Adrenal gland (tissue), 9 donors: ENCODE measurements at regions not wholly inside any gene's neighbourhood (a gene's known extent, or its start where the extent isn't known, plus 50 kb on each side); places are given as distances from the start of the nearest gene placed in this dataset.

Experiments
- DNase-seq, 7 donors: peaks; one replicate each; pipeline ENCODE4 v3.0.0-alpha.2; 2019 to 2020
- H3K27ac ChIP-seq, 5 donors: fragments of 200-600 bp; sonication (generic) in 4 of 5; 1 replicate in 3 of 5; 2 replicates in 2 of 5; pipeline versions ENCODE4 v1.5.1 to v1.8.0; 2016 to 2020; ENCODE audit warnings: mild to moderate bottlenecking in 1 of 5
- H3K27me3 ChIP-seq: fragments of 200-600 bp; 2 replicates; pipeline ENCODE4 v1.8.0; 2021
- H3K36me3 ChIP-seq, 2 donors: fragments of 200-600 bp; replicated peaks in 1 of 2; 1 replicate in 1 of 2; 2 replicates in 1 of 2; pipeline versions ENCODE4 v1.5.1 to v1.8.0; 2018 to 2022
- H3K4me1 ChIP-seq, 2 donors: fragments of 200-600 bp; replicated peaks in 1 of 2; 1 replicate in 1 of 2; 2 replicates in 1 of 2; pipeline versions ENCODE4 v1.5.1 to v1.8.0; 2018 to 2021
- H3K4me3 ChIP-seq, 4 donors: fragments of 200-600 bp; sonication (generic) in 3 of 4; one replicate each; pipeline ENCODE4 v1.5.1; 2016 to 2018
- H3K9me3 ChIP-seq, 3 donors: fragments of 200-600 bp; sonication (generic) in 1 of 3; replicated peaks in 1 of 3; 1 replicate in 2 of 3; 2 replicates in 1 of 3; pipeline versions ENCODE4 v1.5.1 to v1.8.0; 2016 to 2021
- CTCF ChIP-seq, 6 experiments: fragments of 450-650 bp in 4 of 6; fragments of 200-600 bp in 2 of 6; sonication (generic) in 1 of 6; IDR thresholded peaks; 1 replicate in 5 of 6; 2 replicates in 1 of 6; pipeline versions ENCODE4 v1.5.1 to v1.8.0; 2016 to 2021; ENCODE audit warnings: antibody characterized with exemption in 6 of 6, mild to moderate bottlenecking in 2 of 6, moderate library complexity in 1 of 6
- POLR2A ChIP-seq, 2 donors: fragments of 450-650 bp; IDR thresholded peaks; one replicate each; pipeline ENCODE4 v1.6.1; 2017; ENCODE audit warnings: antibody characterized with exemption in 2 of 2, mild to moderate bottlenecking in 2 of 2, moderate library complexity in 1 of 2
- WGBS, 4 donors: extraction: QIAGEN DNeasy Blood & Tissue Kit in 2 of 4; methylation state at CpG; one replicate each; pipeline versions ENCODE4 v1.1.5 to v1.1.7; 2013 to 2017; 5-methylcytosine and 5-hydroxymethylcytosine counted together
- intact Hi-C, 2 donors: fragments of 100-400 bp; cut with DNase I; formaldehyde crosslinking; loops; one replicate each; pipeline versions ENCODE4 v1.14.1 to v1.15.0; 2022 to 2023
- donor health status: healthy with polysubstance abuse.
- donor health status: Bipolar disorder and iron deficiency.
- donor health status: DM: yes; HTN: yes; CAD: no.
- donor health status: DM: no; HTN: no; CAD: no.
- donor health status: DM: no; HTN: no; CAD: no.

GRCh38 chr7:110591341-110591740 is 499.6 kb upstream of the LRRN3 start:
- no peak for DNase-seq
- no peak for TF ChIP-seq POLR2A (IDR thresholded peaks at IDR 0.05)
- TF ChIP-seq CTCF (IDR thresholded peaks at IDR 0.05) = no peak
- H3K27ac ChIP-seq = no peak overlapping the region
- intact Hi-C loops = no loop called here
- H3K4me1 ChIP-seq = no peaks in the 10 kb centered on the region
- H3K36me3 ChIP-seq = no peaks in the 10 kb centered on the region
- no peaks in the 10 kb centered on the region for H3K27me3 ChIP-seq
- 89 to 98% (median 94%) methylated on average over 4 of the region's 4 CpGs for WGBS, 4 donors
- no peak overlapping the region for H3K4me3 ChIP-seq
- no peaks in the 10 kb centered on the region for H3K9me3 ChIP-seq

GRCh38 chr7:110592557-110592956 is 498.4 kb upstream of the LRRN3 start:
- no peaks in the 10 kb centered on the region for H3K27me3 ChIP-seq
- DNase-seq = no peak
- intact Hi-C loops = no loop called here

GRCh38 chr7:110593355-110593754 is 497.6 kb upstream of the LRRN3 start:
- WGBS, 4 donors = 94 to 100% (median 97%) methylated on average over 1 of the region's 1 CpG
- H3K4me3 ChIP-seq = no peak overlapping the region
- intact Hi-C loops = no loop called here
- DNase-seq = no peak
- no peaks in the 10 kb centered on the region for H3K36me3 ChIP-seq
- H3K9me3 ChIP-seq = no peaks in the 10 kb centered on the region
- H3K4me1 ChIP-seq = no peaks in the 10 kb centered on the region
- no peaks in the 10 kb centered on the region for H3K27me3 ChIP-seq
- TF ChIP-seq POLR2A (IDR thresholded peaks at IDR 0.05) = no peak
- no peak for TF ChIP-seq CTCF (IDR thresholded peaks at IDR 0.05)
- H3K27ac ChIP-seq = no peak overlapping the region

More at GRCh38 chr7:110592557-110592956, 498.4 kb upstream of the LRRN3 start:
- no peak overlapping the region for H3K4me3 ChIP-seq
- WGBS, 4 donors = 67 to 88% (median 80%) methylated on average over 1 of the region's 1 CpG
- TF ChIP-seq POLR2A (IDR thresholded peaks at IDR 0.05) = no peak
- no peak for TF ChIP-seq CTCF (IDR thresholded peaks at IDR 0.05)
- no peaks in the 10 kb centered on the region for H3K36me3 ChIP-seq
- H3K4me1 ChIP-seq = no peaks in the 10 kb centered on the region
- H3K9me3 ChIP-seq = no peaks in the 10 kb centered on the region
- H3K27ac ChIP-seq = no peak overlapping the region

- intact Hi-C loops = no loop called here
- H3K9me3 ChIP-seq = no peaks in the 10 kb centered on the region
- TF ChIP-seq CTCF (IDR thresholded peaks at IDR 0.05) (no peak), POLR2A (IDR thresholded peaks at IDR 0.05) (no peak)
- H3K36me3 ChIP-seq = no peaks in the 10 kb centered on the region
- no peaks in the 10 kb centered on the region for H3K27me3 ChIP-seq
- no peak overlapping the region for H3K4me3 ChIP-seq
- no peak for DNase-seq
- no peaks in the 10 kb centered on the region for H3K4me1 ChIP-seq
- no peak overlapping the region for H3K27ac ChIP-seq
Measured at GRCh38 chr7:110595694-110596093, 495.2 kb upstream of the LRRN3 start.
